Stomach smooth muscle (tissue), 2 donors: ENCODE measurements at regions not wholly inside any gene's neighbourhood (a gene's known extent, or its start where the extent isn't known, plus 50 kb on each side); places are given as distances from the start of the nearest gene placed in this dataset.

Experiments used
- H3K27ac ChIP-seq: one replicate; pipeline ENCODE4 v1.7.0; 2013; ENCODE audit warnings: mild to moderate bottlenecking, low read length, inconsistent platforms
- H3K27me3 ChIP-seq, 2 donors: one replicate each; pipeline ENCODE4 v1.7.0; 2013; ENCODE audit warnings: low read length in 2 of 2; ENCODE audit not compliant: insufficient read depth in 2 of 2, control insufficient read depth in 1 of 2
- H3K36me3 ChIP-seq, 2 donors: one replicate each; pipeline ENCODE4 v1.7.0; 2013; ENCODE audit warnings: low read length in 2 of 2; ENCODE audit not compliant: control insufficient read depth in 2 of 2, insufficient read depth in 2 of 2
- H3K4me1 ChIP-seq: one replicate; pipeline ENCODE4 v1.7.0; 2013; ENCODE audit warnings: low read length; ENCODE audit not compliant: control insufficient read depth, insufficient read depth
- H3K4me3 ChIP-seq, 2 donors: one replicate each; pipeline ENCODE4 v1.7.0; 2013; ENCODE audit warnings: low read length in 2 of 2
- H3K9ac ChIP-seq, 2 donors: one replicate each; pipeline ENCODE4 v1.7.0; 2013; ENCODE audit warnings: low read length in 2 of 2, mild to moderate bottlenecking in 1 of 2
- H3K9me3 ChIP-seq, 2 donors: one replicate each; pipeline ENCODE4 v1.7.0; 2013; ENCODE audit warnings: low read length in 2 of 2; ENCODE audit not compliant: control insufficient read depth in 2 of 2
- donor health status: healthy.
- donor health status: Pancreatic carcinoma.

GRCh38 chr1:110765640-110766335, 91.0 kb upstream of the KCNA3 start:
- no peak overlapping the region for H3K27ac ChIP-seq
- H3K9me3 ChIP-seq: no peaks in the 10 kb centered on the region
- peaks cover 6 to 24% of the 10 kb centered on the region in 2 donors for H3K27me3 ChIP-seq
- no peak overlapping the region for H3K9ac ChIP-seq
- H3K4me1 ChIP-seq: no peaks in the 10 kb centered on the region
- H3K36me3 ChIP-seq: no peaks in the 10 kb centered on the region
- H3K4me3 ChIP-seq: no peak overlapping the region

DNA sequence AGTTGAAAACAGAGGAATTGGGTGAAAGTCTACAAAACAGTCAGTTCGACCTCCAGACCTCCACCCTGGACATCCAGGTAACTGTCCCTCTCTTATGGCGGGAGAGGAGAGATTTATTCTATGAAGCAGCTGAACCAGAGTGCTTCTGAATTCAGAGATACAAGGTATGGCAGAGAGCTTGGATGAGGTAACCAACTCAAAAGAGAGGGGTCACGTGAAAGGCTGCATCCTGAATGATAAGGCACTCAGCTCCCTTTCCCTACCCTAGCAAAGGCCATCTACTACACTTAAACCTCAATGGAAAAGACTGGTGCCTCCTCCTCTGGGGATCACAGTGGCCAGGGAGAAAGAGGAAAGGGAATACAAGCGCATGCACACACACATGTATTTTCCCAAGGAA, 88.4 kb upstream of the KCNA3 start:
- no peak overlapping the region for H3K27ac ChIP-seq
- no peak overlapping the region for H3K9ac ChIP-seq
- H3K9me3 ChIP-seq: no peaks in the 10 kb centered on the region
- no peaks in the 10 kb centered on the region for H3K36me3 ChIP-seq
- peaks cover 6 to 30% of the 10 kb centered on the region in 2 donors for H3K27me3 ChIP-seq
- no peak overlapping the region for H3K4me3 ChIP-seq
- H3K4me1 ChIP-seq: no peaks in the 10 kb centered on the region

- peaks cover 4 to 41% of the 10 kb centered on the region in 2 donors for H3K27me3 ChIP-seq
- H3K27ac ChIP-seq: no peak overlapping the region
- H3K36me3 ChIP-seq: no peaks in the 10 kb centered on the region
- H3K4me3 ChIP-seq: no peak overlapping the region
- no peaks in the 10 kb centered on the region for H3K4me1 ChIP-seq
- no peaks in the 10 kb centered on the region for H3K9me3 ChIP-seq
- no peak overlapping the region for H3K9ac ChIP-seq
Observed at GRCh38 chr1:110760321-110760720, 85.6 kb upstream of the KCNA3 start.

DNA sequence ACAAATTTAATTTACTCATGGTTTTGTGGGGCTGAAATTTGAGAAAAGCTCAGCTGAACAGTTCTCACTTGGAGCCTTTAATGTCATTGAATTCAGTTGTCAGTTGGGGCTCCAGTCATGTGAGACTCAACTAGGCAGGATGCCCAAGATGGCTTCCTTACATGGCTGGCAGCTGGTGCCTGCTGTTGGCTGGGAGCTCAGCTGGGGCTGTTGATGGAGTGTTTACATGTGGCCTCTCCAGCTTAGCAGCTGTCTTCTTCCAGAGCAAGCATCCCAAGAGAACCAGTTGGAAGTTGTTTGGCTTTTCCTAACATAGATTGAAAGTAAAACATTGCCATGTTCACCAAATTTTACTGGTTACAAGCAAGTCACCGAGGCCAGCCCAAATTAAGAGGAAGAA, 81.8 kb upstream of the KCNA3 start:
- H3K9ac ChIP-seq: no peak overlapping the region
- H3K36me3 ChIP-seq: no peaks in the 10 kb centered on the region
- peaks cover 9 to 28% of the 10 kb centered on the region in 2 donors for H3K27me3 ChIP-seq
- H3K9me3 ChIP-seq: no peaks in the 10 kb centered on the region
- no peak overlapping the region for H3K4me3 ChIP-seq
- H3K27ac ChIP-seq: no peak overlapping the region
- no peaks in the 10 kb centered on the region for H3K4me1 ChIP-seq

DNA sequence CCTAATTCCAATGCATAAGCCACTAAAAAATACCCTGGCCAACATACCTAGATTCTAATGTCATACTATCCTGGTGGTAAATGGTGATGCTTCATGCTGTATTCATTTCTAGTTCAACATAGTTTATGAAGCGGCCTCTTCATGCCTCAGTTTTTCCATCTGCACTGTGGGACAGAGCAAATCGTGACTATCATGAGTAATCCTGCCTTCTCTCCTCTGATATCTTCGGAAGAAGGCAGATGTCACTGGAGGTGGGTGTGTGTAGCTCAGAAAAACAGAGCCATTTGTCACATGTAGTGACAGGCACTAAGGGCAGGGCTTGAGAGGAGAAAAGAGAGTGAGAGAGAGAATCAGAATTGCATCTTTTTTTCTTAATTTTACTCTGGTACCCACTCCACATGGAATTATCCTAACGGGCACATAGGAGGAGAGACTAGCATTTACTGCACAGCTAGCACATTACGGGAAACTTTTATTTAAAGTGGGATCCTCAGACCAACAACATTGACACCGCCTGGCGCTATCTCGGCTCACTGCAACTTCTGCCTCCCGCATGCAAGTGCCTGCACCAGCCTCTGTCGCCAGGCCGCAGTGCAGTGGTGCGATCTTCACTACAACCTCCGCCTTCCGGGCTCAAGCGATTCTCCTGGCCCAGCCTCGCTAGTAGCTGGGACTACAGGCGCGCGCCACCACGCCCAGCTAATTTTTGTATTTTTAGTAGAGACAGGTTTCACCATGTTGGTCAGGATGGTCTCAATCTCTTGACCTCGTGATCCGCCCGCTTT, 78.4 kb upstream of the KCNA3 start:
- Histone ChIP-seq H3K27ac (no peak overlapping the region), H3K4me1 (no peaks in the 10 kb centered on the region), H3K9ac (no peak overlapping the region), H3K4me3 (no peak overlapping the region), H3K27me3 (peaks cover 18 to 27% of the 10 kb centered on the region in 2 donors), H3K36me3 (no peaks in the 10 kb centered on the region), H3K9me3 (no peaks in the 10 kb centered on the region)

DNA sequence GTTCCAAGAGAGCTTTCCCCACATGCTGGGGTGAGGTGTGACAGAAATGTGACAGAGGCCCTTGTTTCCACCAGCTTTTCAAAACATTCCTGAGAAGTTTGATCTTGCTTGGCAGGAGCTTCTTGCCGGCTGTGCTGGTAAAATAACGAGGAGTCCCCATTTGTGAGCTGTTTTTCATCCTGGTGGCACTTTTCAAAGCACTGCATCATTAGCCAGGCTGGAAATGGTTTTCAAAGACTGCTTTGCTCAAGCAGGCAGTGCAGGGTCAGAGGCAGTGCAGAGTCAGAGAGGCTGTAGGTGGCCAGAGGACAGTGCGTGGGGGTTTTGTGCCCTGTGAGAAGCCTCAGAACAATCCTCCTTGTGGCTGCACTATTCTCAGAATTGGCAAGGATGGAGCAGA, 75.8 kb upstream of the KCNA3 start:
- Histone ChIP-seq H3K9ac (no peak overlapping the region), H3K4me1 (no peaks in the 10 kb centered on the region), H3K36me3 (no peaks in the 10 kb centered on the region), H3K4me3 (no peak overlapping the region), H3K9me3 (no peaks in the 10 kb centered on the region), H3K27ac (no peak overlapping the region), H3K27me3 (peaks cover 16 to 18% of the 10 kb centered on the region in 2 donors)

DNA sequence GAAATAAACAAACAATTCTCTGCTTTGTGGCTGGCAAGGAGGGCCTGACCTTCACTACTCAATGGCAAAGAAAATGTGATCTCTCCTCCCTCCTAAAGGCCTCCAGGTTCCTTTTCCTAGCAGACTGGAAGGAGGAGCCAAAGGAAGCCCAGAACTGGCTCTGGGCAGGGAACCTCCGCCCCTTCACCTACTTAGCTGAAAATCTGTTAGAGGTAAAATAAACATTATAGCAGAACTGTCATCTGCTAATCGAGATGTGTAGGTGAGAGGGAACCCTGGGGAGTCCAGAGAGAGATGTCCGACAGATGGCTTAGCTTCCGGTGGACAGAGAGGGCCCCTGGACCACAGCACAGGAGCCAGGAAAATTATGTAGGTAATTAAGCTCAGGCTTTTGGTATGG, 75.2 kb upstream of the KCNA3 start:
- no peak overlapping the region for H3K9ac ChIP-seq
- peaks cover 0 to 2% of the 10 kb centered on the region in 2 donors for H3K9me3 ChIP-seq
- peaks cover 16 to 18% of the 10 kb centered on the region in 2 donors for H3K27me3 ChIP-seq
- H3K4me1 ChIP-seq: no peaks in the 10 kb centered on the region
- H3K27ac ChIP-seq: no peak overlapping the region
- H3K4me3 ChIP-seq: no peak overlapping the region
- H3K36me3 ChIP-seq: no peaks in the 10 kb centered on the region

DNA sequence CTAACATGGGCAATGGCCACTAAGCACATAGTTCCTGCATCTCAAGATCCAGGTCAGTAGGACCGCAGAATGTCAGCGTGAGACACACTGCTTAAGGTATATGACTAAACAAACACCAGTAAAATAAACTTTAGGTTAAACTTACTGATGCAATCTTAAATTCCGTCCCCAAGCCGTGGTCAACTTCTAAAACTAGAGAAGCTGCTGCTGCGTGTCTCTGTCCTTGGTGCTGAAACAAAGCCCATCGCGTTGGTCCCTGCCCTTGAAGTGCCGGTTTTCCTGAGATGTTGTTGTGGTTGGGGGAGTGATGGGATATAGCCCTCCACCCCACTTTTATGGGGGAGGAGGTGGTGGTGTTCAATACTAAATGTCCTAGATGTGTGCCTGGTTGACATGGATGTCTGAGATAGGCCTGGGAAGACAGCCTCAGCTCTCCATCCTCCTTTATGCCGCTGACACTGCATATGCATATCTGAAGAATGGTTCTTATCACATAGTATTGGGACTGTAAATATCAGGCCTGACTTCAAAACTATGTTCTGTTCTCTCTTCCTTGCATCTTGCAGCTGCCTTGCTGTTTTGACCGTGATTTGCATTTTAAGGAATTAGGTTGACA, 72.0 kb upstream of the KCNA3 start:
- Histone ChIP-seq H3K36me3 (no peaks in the 10 kb centered on the region), H3K9ac (no peak overlapping the region), H3K4me3 (no peak overlapping the region), H3K9me3 (peaks cover 0 to 2% of the 10 kb centered on the region in 2 donors), H3K27ac (no peak overlapping the region), H3K27me3 (peaks cover 12 to 16% of the 10 kb centered on the region in 2 donors), H3K4me1 (no peaks in the 10 kb centered on the region)

GRCh38 chr1:110743397-110743796, 68.7 kb upstream of the KCNA3 start:
- no peaks in the 10 kb centered on the region for H3K36me3 ChIP-seq
- no peak overlapping the region for H3K4me3 ChIP-seq
- H3K9ac ChIP-seq: no peak overlapping the region
- H3K9me3 ChIP-seq: peaks cover 0 to 2% of the 10 kb centered on the region in 2 donors
- H3K4me1 ChIP-seq: no peaks in the 10 kb centered on the region
- no peak overlapping the region for H3K27ac ChIP-seq
- H3K27me3 ChIP-seq: no peaks in the 10 kb centered on the region

- Histone ChIP-seq H3K36me3 (no peaks in the 10 kb centered on the region), H3K27me3 (peaks cover 0 to 3% of the 10 kb centered on the region in 2 donors), H3K4me1 (no peaks in the 10 kb centered on the region)
Observed at GRCh38 chr1:110736900-110737605, 62.3 kb upstream of the KCNA3 start.

More at GRCh38 chr1:110736900-110737605, 62.3 kb upstream of the KCNA3 start:
- Histone ChIP-seq H3K27ac (no peak overlapping the region), H3K9me3 (no peaks in the 10 kb centered on the region), H3K9ac (no peak overlapping the region), H3K4me3 (no peak overlapping the region)
